H9 (cell line): ENCODE measurements at regions not wholly inside any gene's neighbourhood (a gene's known extent, or its start where the extent isn't known, plus 50 kb on each side); places are given as distances from the start of the nearest gene placed in this dataset.

Source experiments
- DNase-seq: peaks from one replicate; pipeline ENCODE4 v3.0.0-alpha.2; 2017
- H2AFZ ChIP-seq: one replicate; pipeline ENCODE4 v1.6.1; 2013; ENCODE audit warnings: mild to moderate bottlenecking, low read length, control low read depth, moderate library complexity
- H2AK5ac ChIP-seq: 2 replicates; pipeline ENCODE4 v1.6.1; 2013; ENCODE audit warnings: low read length, control low read depth, mixed read lengths; ENCODE audit not compliant: insufficient read length
- H2BK120ac ChIP-seq: one replicate; pipeline ENCODE4 v1.6.1; 2013; ENCODE audit warnings: low read depth, mild to moderate bottlenecking, low read length, control low read depth, inconsistent platforms; ENCODE audit not compliant: poor library complexity, severe bottlenecking
- H2BK12ac ChIP-seq: 2 replicates; pipeline ENCODE4 v1.6.1; 2013; ENCODE audit warnings: low read length, control low read depth, mixed read lengths, low read depth; ENCODE audit not compliant: insufficient read length
- H2BK15ac ChIP-seq: 2 replicates; pipeline ENCODE4 v1.6.1; 2013; ENCODE audit warnings: low read depth, low read length, control low read depth
- H2BK20ac ChIP-seq: one replicate; pipeline ENCODE4 v1.6.1; 2013; ENCODE audit warnings: low read depth, mild to moderate bottlenecking, low read length, control low read depth, inconsistent platforms; ENCODE audit not compliant: poor library complexity, severe bottlenecking
- H2BK5ac ChIP-seq: 2 replicates; pipeline ENCODE4 v1.6.1; 2013; ENCODE audit warnings: low read length, control low read depth, mixed read lengths; ENCODE audit not compliant: insufficient read length
- H3K14ac ChIP-seq: 2 replicates; pipeline ENCODE4 v1.6.1; 2013; ENCODE audit warnings: low read length, control low read depth; ENCODE audit not compliant: insufficient read depth
- H3K18ac ChIP-seq: 2 replicates; pipeline ENCODE4 v1.6.1; 2013; ENCODE audit warnings: low read depth, mild to moderate bottlenecking, mixed read lengths, low read length, control low read depth; ENCODE audit not compliant: insufficient read length
- H3K23ac ChIP-seq: 2 replicates; pipeline ENCODE4 v1.6.1; 2013; ENCODE audit warnings: low read length, control low read depth, mixed read lengths, low read depth; ENCODE audit not compliant: insufficient read length
- H3K23me2 ChIP-seq: 2 replicates; pipeline ENCODE4 v1.6.1; 2013; ENCODE audit warnings: low read depth, mild to moderate bottlenecking, mixed read lengths, low read length, control low read depth; ENCODE audit not compliant: insufficient read length, poor library complexity, severe bottlenecking
- H3K27ac ChIP-seq: 2 replicates; pipeline ENCODE4 v1.5.1; 2013; ENCODE audit warnings: low read length, control low read depth, mixed read lengths, low read depth; ENCODE audit not compliant: insufficient read length
- H3K27me3 ChIP-seq: 2 replicates; pipeline ENCODE4 v1.6.1; 2013; ENCODE audit warnings: low read length, control low read depth, inconsistent platforms; ENCODE audit not compliant: insufficient read depth
- H3K4ac ChIP-seq: 2 replicates; pipeline ENCODE4 v1.6.1; 2013; ENCODE audit warnings: low read depth, mild to moderate bottlenecking, control low read depth, inconsistent platforms, low read length, moderate library complexity
- H3K4me1 ChIP-seq: 2 replicates; pipeline ENCODE4 v1.6.1; 2013; ENCODE audit warnings: low read length, control low read depth, inconsistent platforms; ENCODE audit not compliant: insufficient read depth
- H3K4me2 ChIP-seq: 2 replicates; pipeline ENCODE4 v1.6.1; 2013; ENCODE audit warnings: low read length, control low read depth, mixed read lengths; ENCODE audit not compliant: insufficient read length, insufficient read depth
- H3K56ac ChIP-seq: 2 replicates; pipeline ENCODE4 v1.6.1; 2013; ENCODE audit warnings: low read depth, mild to moderate bottlenecking, mixed read lengths, low read length, control low read depth; ENCODE audit not compliant: insufficient read length
- H3K79me1 ChIP-seq: 2 replicates; pipeline ENCODE4 v1.6.1; 2013; ENCODE audit warnings: low read depth, mild to moderate bottlenecking, moderate library complexity, low read length, control low read depth, inconsistent platforms; ENCODE audit not compliant: insufficient read depth, poor library complexity, severe bottlenecking
- H3K79me2 ChIP-seq: 2 replicates; pipeline ENCODE4 v1.6.1; 2013; ENCODE audit warnings: low read length, control low read depth, inconsistent platforms; ENCODE audit not compliant: insufficient read depth
- H3K9ac ChIP-seq: 2 replicates; pipeline ENCODE4 v1.6.1; 2013; ENCODE audit warnings: low read length, control low read depth, mixed read lengths; ENCODE audit not compliant: insufficient read length; ENCODE audit errors: extremely low read depth
- H3K9me3 ChIP-seq: one replicate; pipeline ENCODE4 v1.6.1; 2013; ENCODE audit warnings: low read depth, low read length, inconsistent platforms; ENCODE audit not compliant: control insufficient read depth
- H3T11ph ChIP-seq: one replicate; pipeline ENCODE4 v1.6.1; 2013; ENCODE audit warnings: mild to moderate bottlenecking, low read length, control low read depth, inconsistent platforms
- H4K20me1 ChIP-seq: one replicate; pipeline ENCODE4 v1.6.1; 2013; ENCODE audit not compliant: control insufficient read depth, insufficient read length, insufficient read depth
- H4K5ac ChIP-seq: 2 replicates; pipeline ENCODE4 v1.6.1; 2013; ENCODE audit warnings: low read depth, mild to moderate bottlenecking, mixed read lengths, low read length, control low read depth; ENCODE audit not compliant: insufficient read length
- H4K8ac ChIP-seq: replicated peaks from 2 replicates; pipeline ENCODE4 v1.6.1; 2013; ENCODE audit warnings: low read length, control low read depth, mixed read lengths, low read depth; ENCODE audit not compliant: insufficient read length
- H4K91ac ChIP-seq: 2 replicates; pipeline ENCODE4 v1.6.1; 2013; ENCODE audit warnings: low read depth, mild to moderate bottlenecking, moderate library complexity, mixed read lengths, low read length, control low read depth; ENCODE audit not compliant: insufficient read length
- H3K27ac Mint-ChIP-seq, 3 experiments: 2 replicates in 2 of 3; 3 replicates in 1 of 3; pipeline ENCODE4 v1.8.0; 2020 to 2021; ENCODE audit warnings: mixed read lengths in 3 of 3, mild to moderate bottlenecking in 1 of 3, moderate library complexity in 1 of 3
- H3K27me3 Mint-ChIP-seq: 2 replicates; pipeline ENCODE4 v1.8.0; 2021; ENCODE audit warnings: low read depth, mild to moderate bottlenecking, moderate library complexity, mixed read lengths
- H3K36me3 Mint-ChIP-seq, 3 experiments: 2 replicates in 2 of 3; 3 replicates in 1 of 3; pipeline ENCODE4 v1.8.0; 2020 to 2021; ENCODE audit warnings: low read depth in 3 of 3, mixed read lengths in 3 of 3; ENCODE audit not compliant: insufficient read depth in 1 of 3
- H3K4me1 Mint-ChIP-seq, 2 experiments: 2 replicates each; pipeline ENCODE4 v1.8.0; 2020; ENCODE audit warnings: mixed read lengths in 2 of 2
- H3K4me3 Mint-ChIP-seq, 2 experiments: 2 replicates in 1 of 2; 3 replicates in 1 of 2; pipeline ENCODE4 v1.8.0; 2020 to 2021; ENCODE audit warnings: mild to moderate bottlenecking in 2 of 2, mixed read lengths in 2 of 2, moderate library complexity in 1 of 2
- H3K9me3 Mint-ChIP-seq, 2 experiments: 2 replicates in 1 of 2; 3 replicates in 1 of 2; pipeline ENCODE4 v1.8.0; 2020; ENCODE audit warnings: mild to moderate bottlenecking in 2 of 2, mixed read lengths in 2 of 2, moderate library complexity in 1 of 2
- CTCF ChIP-seq: fragments of 200-600 bp; sonication (generic); conservative IDR thresholded peaks from 3 replicates; pipeline ENCODE4 v1.8.0; 2021; ENCODE audit warnings: antibody characterized with exemption, mild to moderate bottlenecking
- WGBS: extraction: QIAGEN DNeasy Blood & Tissue Kit; methylation state at CpG from one replicate; pipeline ENCODE4 v1.1.7; 2013; ENCODE audit warnings: missing lambda C conversion rate, low lambda C conversion rate, mixed read lengths; ENCODE audit not compliant: insufficient read length; ENCODE audit errors: extremely low coverage; 5-methylcytosine and 5-hydroxymethylcytosine counted together

- Mint-ChIP-seq H3K4me1 (peaks cover 0 to 5% of the 10 kb centered on the region in 2 experiments; a peak in 2 of 4 replicates), H3K27ac (no peak overlapping the region), H3K27me3 (peaks cover 5% of the 10 kb centered on the region; the same call in 1 of the 2 replicates), H3K9me3 (peaks cover 0 to 3% of the 10 kb centered on the region in 2 experiments; a peak in 1 of 5 replicates), H3K36me3 (peaks cover 0 to 8% (median 0%) of the 10 kb centered on the region in 3 experiments; a peak in 2 of 7 replicates), H3K4me3 (no peak overlapping the region)
- Histone ChIP-seq H2BK120ac (no peak overlapping the region), H4K8ac (no peak overlapping the region), H3K9me3 (no peaks in the 10 kb centered on the region), H3K56ac (no peak overlapping the region), H3K4me1 (no peaks in the 10 kb centered on the region; the same call in 1 of the 2 replicates), H2BK12ac (no peak overlapping the region), H3K23ac (no peak overlapping the region), H3K79me1 (no peaks in the 10 kb centered on the region), H2AFZ (no peak overlapping the region), H4K5ac (no peak overlapping the region), H4K20me1 (no peaks in the 10 kb centered on the region), H3K9ac (no peak overlapping the region), H3K27ac (no peak overlapping the region), H3K18ac (no peak overlapping the region), H3K23me2 (no peaks in the 10 kb centered on the region), H3K4ac (no peak overlapping the region), H2BK20ac (no peak overlapping the region), H3K27me3 (no peaks in the 10 kb centered on the region), H2BK5ac (no peak overlapping the region), H3T11ph (no peak overlapping the region), H3K79me2 (no peaks in the 10 kb centered on the region), H3K4me2 (no peak overlapping the region), H2AK5ac (no peak overlapping the region), H4K91ac (no peak overlapping the region), H2BK15ac (no peak overlapping the region), H3K14ac (no peak overlapping the region)
- no peak for TF ChIP-seq CTCF
- no peak for DNase-seq
- no CpG with 5 or more reads among the region's 1 CpG for WGBS
Observed at GRCh38 chr6:105897131-105897530, 189.0 kb upstream of the PRDM1 start.
